8988T (cell line): ENCODE measurements at regions not wholly inside any gene's neighbourhood (a gene's known extent, or its start where the extent isn't known, plus 50 kb on each side); places are given as distances from the start of the nearest gene placed in this dataset.

Experiments
- DNase-seq: peaks from one replicate; pipeline ENCODE4 v3.0.0; 2011

- no peak for DNase-seq
Measured at GRCh38 chr4:162715401-162715800, 451.3 kb downstream of the NAF1 start.

DNA sequence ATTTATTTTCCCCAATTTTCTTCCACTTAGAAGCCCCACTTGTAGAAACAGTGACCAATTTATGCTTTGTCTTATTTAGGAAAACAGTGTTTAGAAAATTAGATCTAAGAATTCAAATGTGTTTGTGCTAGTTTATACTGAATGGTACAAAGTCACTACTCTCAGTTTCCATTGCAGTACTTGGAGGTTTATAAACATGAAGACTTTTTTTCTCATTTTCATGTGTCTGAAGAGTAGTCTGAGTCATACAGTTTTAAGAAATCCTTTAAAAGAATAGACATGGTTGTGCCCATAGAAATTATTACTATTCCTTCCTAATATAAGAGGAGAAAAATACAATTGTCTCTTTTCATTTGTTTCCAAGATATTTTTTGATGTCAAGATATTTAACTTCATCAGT is 458.7 kb downstream of the NAF1 start:
- no peak for DNase-seq

DNA sequence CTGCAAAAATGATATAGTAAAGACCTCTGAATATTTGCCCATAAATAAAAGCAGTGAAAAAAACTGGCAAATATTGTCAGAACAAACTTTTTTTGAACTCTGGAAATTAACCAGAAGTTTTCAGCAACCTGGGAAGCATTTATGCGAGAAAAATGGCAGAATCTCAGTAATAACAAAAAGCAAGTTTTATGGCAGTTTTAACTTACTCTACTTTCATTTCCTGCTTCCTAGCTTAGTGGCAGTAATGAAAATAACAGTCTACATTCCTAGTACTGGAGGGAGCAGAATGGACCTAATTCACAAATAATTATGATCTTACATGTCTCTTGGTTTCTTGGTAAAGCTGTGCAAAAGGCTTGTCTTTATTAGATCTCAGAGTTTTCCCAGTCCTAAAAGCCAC is 460.1 kb downstream of the NAF1 start:
- DNase-seq, result no peak

GRCh38 chr4:162706051-162706450 is 460.6 kb downstream of the NAF1 start:
- no peak for DNase-seq

GRCh38 chr4:162705130-162705803 is 461.4 kb downstream of the NAF1 start:
- no peak for DNase-seq

DNA sequence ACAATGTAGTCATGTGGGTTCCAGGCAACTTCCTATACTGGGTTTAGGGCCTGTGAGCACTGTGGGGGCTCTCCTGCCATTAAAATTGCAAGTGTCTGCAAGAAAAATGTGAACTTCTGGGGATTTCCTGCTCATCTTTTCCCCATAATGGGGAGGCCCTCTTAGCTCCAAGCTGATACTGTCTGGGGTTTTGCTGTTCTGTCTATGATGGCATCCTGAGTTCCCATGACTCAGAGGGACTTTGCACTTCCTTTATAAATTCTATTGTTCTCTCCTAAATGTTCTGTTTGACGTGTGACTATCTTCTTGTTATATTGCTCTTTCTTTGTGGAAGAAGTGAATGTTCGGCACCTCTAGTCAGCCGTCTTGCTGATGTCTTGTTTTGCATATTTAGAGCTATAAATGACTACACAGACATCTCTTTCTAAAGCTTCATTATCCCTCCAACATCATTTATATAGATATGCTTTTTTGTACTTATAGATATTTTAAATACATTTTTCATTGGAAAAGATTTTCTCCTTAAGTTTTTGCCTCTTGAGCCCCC is 465.8 kb downstream of the NAF1 start:
- no peak for DNase-seq

GRCh38 chr4:162700358-162700757 is 466.3 kb downstream of the NAF1 start:
- no peak for DNase-seq

- no peak for DNase-seq
Measured at GRCh38 chr4:162699629-162700028, 467.1 kb downstream of the NAF1 start.

DNA sequence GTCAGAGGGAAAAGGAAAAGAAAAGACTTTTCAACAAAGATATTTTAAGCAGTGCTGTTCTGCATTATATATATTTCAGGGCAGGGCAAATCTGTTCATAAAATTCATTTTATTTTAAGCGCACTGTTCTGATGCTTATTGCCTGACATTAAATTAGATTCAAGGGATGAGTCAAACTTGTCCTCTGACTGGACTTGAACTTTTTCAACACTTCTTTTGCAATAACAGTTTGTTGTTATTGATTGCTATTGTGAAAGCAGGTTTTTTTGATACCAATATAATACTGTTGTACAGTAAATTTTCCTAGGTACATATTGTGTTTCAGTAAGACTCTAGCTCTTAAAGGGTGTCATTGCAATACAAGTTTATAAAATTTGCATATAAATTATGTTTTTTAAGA is 481.3 kb downstream of the NAF1 start:
- no peak for DNase-seq

GRCh38 chr4:162684998-162685397 is 481.7 kb downstream of the NAF1 start:
- DNase-seq, result no peak

- no peak for DNase-seq
Measured at GRCh38 chr4:162684371-162684700, 482.4 kb downstream of the NAF1 start.

DNA sequence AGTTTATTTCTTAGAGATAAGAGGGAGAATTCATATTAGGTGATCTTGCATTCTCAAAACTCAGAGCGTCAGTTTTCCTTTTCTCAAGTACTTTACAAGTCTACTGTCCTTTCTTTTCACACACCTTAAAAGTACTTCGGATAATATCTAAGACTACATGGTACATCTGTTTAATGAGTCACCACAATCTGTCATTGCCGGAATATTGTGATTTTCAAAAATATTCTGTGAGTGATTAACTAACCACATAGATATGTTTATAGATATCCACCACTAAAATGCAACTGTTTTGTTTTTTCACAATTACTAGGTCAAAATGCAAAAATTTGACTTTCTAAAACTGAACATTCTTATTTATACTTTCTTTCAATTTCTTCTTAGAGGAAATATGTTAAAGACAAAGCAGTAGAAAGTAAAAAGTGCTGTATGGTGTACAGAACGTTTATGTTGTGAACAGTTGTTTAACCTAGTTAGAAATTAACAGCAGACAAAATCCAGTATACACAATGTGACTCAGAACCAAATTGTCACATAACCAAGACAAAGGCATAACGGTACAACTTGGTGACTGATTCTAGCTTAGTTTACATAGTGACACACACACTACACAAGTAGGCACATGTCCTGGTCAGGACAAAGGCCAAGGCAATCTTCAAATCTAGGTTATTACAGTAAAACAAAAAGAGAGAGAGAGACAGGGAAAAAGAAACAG is 482.9 kb downstream of the NAF1 start:
- no peak for DNase-seq

GRCh38 chr4:162682651-162683050 is 484.0 kb downstream of the NAF1 start:
- DNase-seq, result no peak

- DNase-seq, result no peak
Measured at GRCh38 chr4:162681212-162681611, 485.5 kb downstream of the NAF1 start.

DNA sequence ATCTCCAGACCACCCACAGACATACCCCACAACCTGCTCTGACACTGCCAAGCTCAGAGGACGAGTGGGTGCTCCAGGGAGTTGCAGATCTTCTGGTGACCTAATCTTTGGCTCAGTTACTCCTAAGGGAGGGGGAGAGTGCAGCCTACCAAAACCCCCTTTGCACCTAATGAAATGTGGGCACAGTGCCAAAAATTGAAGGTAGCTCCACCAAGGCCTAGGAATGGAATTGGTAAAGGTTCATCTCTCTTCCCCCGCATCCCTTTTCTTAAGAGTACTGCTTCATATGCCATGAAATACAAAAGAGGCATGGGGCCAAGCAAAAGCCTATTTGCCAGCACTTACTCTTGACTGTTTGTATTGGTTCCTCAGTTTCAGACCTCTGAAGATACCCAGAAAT is 491.0 kb downstream of the NAF1 start:
- no peak for DNase-seq

DNA sequence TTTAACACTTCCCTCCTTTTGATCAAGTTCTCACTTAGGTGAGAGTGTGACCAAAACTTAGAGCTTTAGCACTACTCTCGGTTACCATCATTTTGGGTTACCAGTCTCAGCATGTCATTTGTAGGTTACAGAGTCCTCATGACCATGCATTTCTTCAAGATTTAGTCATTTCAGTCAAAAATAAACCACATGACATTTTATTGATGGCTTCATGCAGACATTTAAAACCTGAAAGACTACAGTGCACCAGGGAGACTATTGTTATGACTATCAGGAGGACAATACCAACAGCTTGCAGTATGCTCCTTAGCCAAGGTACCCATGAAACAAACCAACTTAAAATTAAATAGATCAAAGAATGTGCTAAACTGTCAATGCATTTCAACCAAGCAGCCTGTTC is 498.1 kb upstream of the FSTL5 start:
- DNase-seq, result no peak

GRCh38 chr4:162659716-162660115 is 495.9 kb upstream of the FSTL5 start:
- no peak for DNase-seq

GRCh38 chr4:162657966-162658365 is 494.2 kb upstream of the FSTL5 start:
- no peak for DNase-seq

DNA sequence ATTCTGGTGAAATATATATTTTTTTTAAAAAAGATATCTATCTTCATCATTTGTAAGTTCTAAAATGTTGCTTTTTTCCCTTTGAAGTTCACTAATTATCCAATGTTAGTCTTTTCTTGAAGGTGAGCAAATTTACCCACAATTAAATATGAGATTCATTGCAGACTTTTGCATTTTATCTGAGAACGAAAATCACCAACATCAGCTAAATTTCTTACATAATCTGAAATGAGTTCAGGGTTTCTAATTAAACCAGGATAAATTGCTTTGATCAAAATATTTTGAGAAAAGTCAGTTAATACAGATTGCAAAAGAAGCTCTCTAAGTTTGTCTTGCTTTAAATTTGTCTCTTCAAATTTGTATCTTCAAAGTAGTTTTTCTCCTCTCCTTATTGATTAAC is 486.4 kb upstream of the FSTL5 start:
- no peak for DNase-seq

- DNase-seq, result no peak
Measured at GRCh38 chr4:162645381-162645780, 481.6 kb upstream of the FSTL5 start.

DNA sequence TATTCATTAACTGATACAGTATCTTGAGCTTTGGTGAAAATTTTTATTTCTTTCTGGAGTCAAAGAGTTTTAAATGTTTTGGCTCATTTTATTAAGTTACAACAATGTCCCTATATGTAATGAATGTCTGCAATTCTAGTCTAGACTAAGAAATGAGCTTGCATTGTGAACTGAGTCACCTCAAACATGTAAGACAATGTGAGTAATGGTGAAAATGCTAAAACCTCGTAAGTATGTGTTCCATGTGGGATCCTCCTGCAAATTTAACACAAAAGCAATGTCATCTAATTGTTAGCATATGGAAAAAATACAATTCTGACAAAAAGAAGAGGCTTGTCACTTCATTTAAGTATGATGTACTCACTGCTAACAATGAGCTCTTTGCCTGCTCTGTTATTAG is 480.5 kb upstream of the FSTL5 start:
- no peak for DNase-seq

DNA sequence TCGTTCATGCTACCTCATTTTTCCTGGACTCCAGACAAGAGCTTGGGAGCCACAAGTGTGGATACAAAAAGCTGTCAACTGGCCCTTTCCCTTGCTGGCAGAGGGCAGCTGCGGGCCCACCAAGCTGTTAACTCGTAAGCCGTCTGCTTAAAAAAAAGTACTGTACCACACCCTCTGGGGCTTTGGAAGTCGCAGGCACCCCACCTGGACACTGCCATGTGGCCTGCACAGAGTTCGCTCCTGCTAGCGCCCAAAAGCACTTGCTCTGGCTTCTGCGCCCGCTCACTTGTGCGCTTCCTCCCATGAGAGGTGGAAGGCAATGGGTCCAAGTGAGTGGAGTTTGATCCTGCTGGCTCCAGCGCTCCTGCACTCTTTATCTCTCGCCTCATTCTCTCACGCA is 476.4 kb upstream of the FSTL5 start:
- no peak for DNase-seq

GRCh38 chr4:162634390-162634789 is 470.6 kb upstream of the FSTL5 start:
- DNase-seq, result no peak

DNA sequence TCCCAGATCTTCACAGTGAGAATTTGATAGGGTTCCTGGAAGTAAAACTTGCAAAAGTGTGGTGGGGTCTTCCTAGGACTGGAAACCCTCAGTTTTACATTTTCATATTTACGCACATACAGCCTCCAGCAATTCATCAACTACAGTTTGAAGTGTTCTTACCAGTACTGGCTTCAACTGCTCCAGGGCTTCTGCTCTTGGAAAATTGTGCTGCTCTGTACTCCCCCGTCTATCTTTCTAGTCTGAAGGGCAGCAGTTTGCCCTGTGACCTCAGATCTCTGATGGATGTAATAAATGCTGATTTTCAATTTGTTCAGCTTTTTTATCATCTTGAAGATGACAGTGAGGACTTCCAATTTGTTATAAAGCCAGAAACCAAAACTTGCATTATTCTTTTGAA is 458.9 kb upstream of the FSTL5 start:
- DNase-seq, result no peak

DNA sequence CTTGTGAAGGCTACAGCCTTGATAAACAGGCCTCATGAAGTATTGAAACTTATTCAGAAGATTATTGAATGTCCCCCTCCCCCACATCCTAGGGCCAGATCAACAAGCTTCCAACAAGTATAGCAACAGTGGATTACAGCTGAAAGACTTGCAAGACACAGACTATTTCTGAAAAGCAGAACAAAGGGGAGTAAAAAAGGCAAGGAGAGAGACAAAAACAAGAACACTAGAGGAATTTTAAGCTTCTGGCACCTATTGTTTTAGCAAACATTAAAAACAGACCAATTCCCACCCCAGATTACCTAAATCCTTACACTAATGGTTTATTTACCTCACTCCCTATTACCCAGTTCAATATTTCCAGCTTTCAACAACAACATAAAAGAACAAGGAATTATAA is 446.3 kb upstream of the FSTL5 start:
- DNase-seq, result no peak
